HepG2 (cell line): ENCODE measurements at regions not wholly inside any gene's neighbourhood (a gene's known extent, or its start where the extent isn't known, plus 50 kb on each side); places are given as distances from the start of the nearest gene placed in this dataset.

ENCODE experiments used
- ATAC-seq: fragments of 200-7000 bp; cut with Tn5 transposase; 3 replicates; pipeline ENCODE4 v1.9.1; 2020; ENCODE audit warnings: mild to moderate bottlenecking, moderate library complexity
- BruUV-seq: library from RNA; stranded (reverse); fragments of 400-500 nt; replicated peaks from 2 replicates; lab custom pipeline; 2021; lab: Mats Ljungman, UMichigan
- CTCF ChIA-PET: fragments of 300-600 bp; formaldehyde crosslinking; extraction: SDS; loops from one replicate; lab custom pipeline; 2021; ENCODE audit warnings: low total read pairs, inconsistent platforms, low intra/inter-chr PET ratio; lab: Yijun Ruan, JAX
- POLR2A ChIA-PET: fragments of 350-600 bp; sonication (Branson Sonifier 250); formaldehyde crosslinking; loops from one replicate; lab custom pipeline; 2020; ENCODE audit warnings: antibody characterized with exemption, inconsistent platforms; lab: Yijun Ruan, JAX
- DNase-seq: peaks from one replicate; pipeline ENCODE4 v3.0.0-alpha.2; 2015; ENCODE audit warnings: low spot score
- FAIRE-seq: peaks from 3 replicates; lab custom pipeline; 2011; peaks lifted over from hg19 to GRCh38; lab: Jason Lieb, UNC
- H2AFZ ChIP-seq: one replicate; pipeline ENCODE4 v1.6.1; 2011; ENCODE audit warnings: low read length, inconsistent platforms
- H3K27ac ChIP-seq: fragments of 300-600 bp; 3 replicates; pipeline ENCODE4 v1.8.0; 2011; ENCODE audit warnings: mixed run types, mild to moderate bottlenecking, mixed read lengths, low read length, inconsistent platforms; ENCODE audit not compliant: insufficient read depth; ENCODE audit errors: extremely low read length
- H3K27me3 ChIP-seq, 2 experiments: fragments of 200-600 bp in 1 of 2; 2 replicates in 1 of 2; 3 replicates in 1 of 2; pipeline versions ENCODE4 v1.6.0 to v1.8.0; 2011; ENCODE audit warnings: low read length in 2 of 2, mild to moderate bottlenecking in 2 of 2, moderate library complexity in 2 of 2, inconsistent platforms in 1 of 2; ENCODE audit not compliant: insufficient read depth in 2 of 2, control insufficient read depth in 1 of 2
- H3K36me3 ChIP-seq, 2 experiments: fragments of 200-600 bp in 1 of 2; replicated peaks in 1 of 2; 2 replicates in 1 of 2; 3 replicates in 1 of 2; pipeline versions ENCODE4 v1.5.1 to v1.8.0; 2011; ENCODE audit warnings: low read length in 2 of 2, inconsistent platforms in 1 of 2; ENCODE audit not compliant: insufficient read depth in 2 of 2, control insufficient read depth in 1 of 2
- H3K4me1 ChIP-seq: 2 replicates; pipeline ENCODE4 v1.5.1; 2012; ENCODE audit warnings: low read length, inconsistent platforms; ENCODE audit not compliant: insufficient read depth
- H3K4me2 ChIP-seq: 2 replicates; pipeline ENCODE4 v1.6.0; 2011; ENCODE audit warnings: low read depth, low read length, inconsistent platforms
- H3K4me3 ChIP-seq, 3 experiments: fragments of 200-600 bp in 1 of 3; sonication (generic), shearing (Covaris generic) in 1 of 3; replicated peaks in 1 of 3; 2 replicates each; pipeline ENCODE4 v1.5.1; 2011 to 2016; ENCODE audit warnings: low read length in 3 of 3, inconsistent platforms in 2 of 3, low read depth in 2 of 3, mild to moderate bottlenecking in 2 of 3, control low read depth in 1 of 3, mixed read lengths in 1 of 3; ENCODE audit not compliant: insufficient read depth in 1 of 3
- H3K79me2 ChIP-seq: one replicate; pipeline ENCODE4 v1.6.1; 2011; ENCODE audit warnings: low read length, inconsistent platforms; ENCODE audit not compliant: insufficient read depth
- H3K9ac ChIP-seq: 2 replicates; pipeline ENCODE4 v1.6.0; 2011; ENCODE audit warnings: mild to moderate bottlenecking, low read depth, low read length, inconsistent platforms; ENCODE audit not compliant: insufficient read depth
- H3K9me3 ChIP-seq: 2 replicates; pipeline ENCODE4 v1.5.1; 2012; ENCODE audit warnings: mild to moderate bottlenecking, low read length
- H4K20me1 ChIP-seq: 2 replicates; pipeline ENCODE4 v1.6.0; 2011; ENCODE audit warnings: inconsistent platforms, mild to moderate bottlenecking, low read length, moderate library complexity; ENCODE audit not compliant: insufficient read depth
- ARID4A ChIP-seq: sonication (generic); formaldehyde crosslinking; IDR thresholded peaks from 2 replicates; pipeline ENCODE4 v1.5.0; 2020; ENCODE audit warnings: mild to moderate bottlenecking, missing genetic modification reagents, borderline replicate concordance
- EED ChIP-seq: sonication (generic); formaldehyde crosslinking; IDR thresholded peaks from 2 replicates; pipeline ENCODE4 v1.5.0; 2020; ENCODE audit warnings: mild to moderate bottlenecking, missing genetic modification reagents
- KLF6 ChIP-seq: IDR thresholded peaks from 2 replicates; pipeline ENCODE4 v1.8.0; 2016; ENCODE audit warnings: missing biosample characterization, missing genetic modification reagents
- MAFK ChIP-seq, 2 experiments: IDR thresholded peaks in 1 of 2; conservative IDR thresholded peaks in 1 of 2; 2 replicates each; pipeline ENCODE4 v1.6.1; 2011; ENCODE audit warnings: improper control_type of control experiment in 2 of 2, low read length in 2 of 2
- NR2F1 ChIP-seq, 2 experiments: fragments of 450-650 bp in 1 of 2; formaldehyde crosslinking in 1 of 2; IDR thresholded peaks; 2 replicates each; pipeline versions ENCODE4 v1.5.0 to v1.6.1; 2016 to 2020; ENCODE audit warnings: mild to moderate bottlenecking in 1 of 2, missing compliant biosample characterization in 1 of 2, missing genetic modification reagents in 1 of 2, moderate library complexity in 1 of 2
- REL ChIP-seq: sonication (generic); formaldehyde crosslinking; conservative IDR thresholded peaks from 2 replicates; pipeline ENCODE4 v1.8.0; 2022; ENCODE audit warnings: mild to moderate bottlenecking, missing genetic modification reagents, moderate library complexity
- REPIN1 ChIP-seq: sonication (generic); formaldehyde crosslinking; IDR thresholded peaks from 2 replicates; pipeline ENCODE4 v1.8.0; 2022; ENCODE audit warnings: missing genetic modification reagents, low read depth, mild to moderate bottlenecking, borderline replicate concordance
- RFX1 ChIP-seq: fragments of 450-650 bp; IDR thresholded peaks from 2 replicates; pipeline ENCODE4 v1.6.1; 2017
- TFAP4 ChIP-seq: sonication (generic); IDR thresholded peaks from 2 replicates; pipeline ENCODE4 v1.6.1; 2016; ENCODE audit warnings: low read depth, borderline replicate concordance
- ZBTB1 ChIP-seq: sonication (generic); formaldehyde crosslinking; IDR thresholded peaks from 2 replicates; pipeline ENCODE4 v1.4.0; 2020; ENCODE audit warnings: missing genetic modification reagents, borderline replicate concordance
- WGBS: methylation state at CpG from one replicate; pipeline ENCODE4 v1.1.6; 2017; ENCODE audit warnings: low lambda C conversion rate; 5-methylcytosine and 5-hydroxymethylcytosine counted together
- in situ Hi-C: cut with HindIII; loops from 2 replicates; pipeline ENCODE4 v1.10.0; 2017; ENCODE audit warnings: low pct_unique_long_range_greater_than_20kb; ENCODE audit not compliant: extremely low pct_ligation_motif_present
- intact Hi-C: fragments of 100-400 bp; cut with micrococcal nuclease; formaldehyde crosslinking; loops from one replicate; pipeline ENCODE4 v1.10.0; 2022; ENCODE audit not compliant: unreplicated experiment
- TF ChIP-seq, protein P1 (sequence below): sonication (generic); formaldehyde crosslinking; IDR thresholded peaks from 2 replicates; pipeline ENCODE4 v1.4.0; 2020; ENCODE audit warnings: missing genetic modification reagents
- TF ChIP-seq, protein P2 (sequence below): sonication (generic); formaldehyde crosslinking; IDR thresholded peaks from 2 replicates; pipeline ENCODE4 v1.9.0; 2022; ENCODE audit warnings: missing genetic modification reagents, mild to moderate bottlenecking, borderline replicate concordance
- TF ChIP-seq, protein P3 (sequence below): sonication (generic); formaldehyde crosslinking; IDR thresholded peaks from 2 replicates; pipeline ENCODE4 v1.5.0; 2020; ENCODE audit warnings: mild to moderate bottlenecking, low read depth, missing genetic modification reagents, borderline replicate concordance

DNA sequence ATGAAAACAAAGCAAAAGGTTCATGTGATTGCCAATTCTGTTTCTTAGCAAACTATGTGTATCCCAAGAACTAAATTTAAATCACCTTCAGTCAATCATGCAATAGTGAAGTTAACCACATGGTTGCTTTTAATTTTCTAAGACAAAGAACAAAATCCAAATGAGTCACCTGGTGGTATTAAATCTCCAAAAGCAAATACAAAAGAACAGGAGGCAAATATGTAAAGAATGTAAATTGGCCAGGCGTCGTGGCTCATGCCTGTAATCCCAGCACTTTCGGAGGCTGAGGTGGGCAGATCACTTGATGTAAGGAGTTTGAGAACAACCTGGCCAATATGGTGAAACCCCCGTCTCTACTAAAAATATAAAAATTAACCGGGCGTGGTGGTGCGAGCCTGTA lies 54.2 kb upstream of the PIK3R4 start:
- Histone ChIP-seq H3K9ac (no peak overlapping the region), H3K79me2 (no peaks in the 10 kb centered on the region), H3K4me1 (no peaks in the 10 kb centered on the region), H3K9me3 (no peaks in the 10 kb centered on the region), H3K27me3 (no peaks in the 10 kb centered on the region), H4K20me1 (no peaks in the 10 kb centered on the region), H3K4me2 (no peak overlapping the region), H3K36me3 (no peaks in the 10 kb centered on the region), H3K27ac (no peak overlapping the region), H3K4me3 (no peak overlapping the region), H2AFZ (no peak overlapping the region)
- 40% methylated on average over 7 of the region's 7 CpGs for WGBS
- no TSS peak for BruUV-seq
- POLR2A ChIA-PET = no interaction called here
- CTCF ChIA-PET = no interaction called here
- peak; percentile 2 for DNase-seq
- in situ Hi-C loops = no loop called here
- TF ChIP-seq, protein P1, sequence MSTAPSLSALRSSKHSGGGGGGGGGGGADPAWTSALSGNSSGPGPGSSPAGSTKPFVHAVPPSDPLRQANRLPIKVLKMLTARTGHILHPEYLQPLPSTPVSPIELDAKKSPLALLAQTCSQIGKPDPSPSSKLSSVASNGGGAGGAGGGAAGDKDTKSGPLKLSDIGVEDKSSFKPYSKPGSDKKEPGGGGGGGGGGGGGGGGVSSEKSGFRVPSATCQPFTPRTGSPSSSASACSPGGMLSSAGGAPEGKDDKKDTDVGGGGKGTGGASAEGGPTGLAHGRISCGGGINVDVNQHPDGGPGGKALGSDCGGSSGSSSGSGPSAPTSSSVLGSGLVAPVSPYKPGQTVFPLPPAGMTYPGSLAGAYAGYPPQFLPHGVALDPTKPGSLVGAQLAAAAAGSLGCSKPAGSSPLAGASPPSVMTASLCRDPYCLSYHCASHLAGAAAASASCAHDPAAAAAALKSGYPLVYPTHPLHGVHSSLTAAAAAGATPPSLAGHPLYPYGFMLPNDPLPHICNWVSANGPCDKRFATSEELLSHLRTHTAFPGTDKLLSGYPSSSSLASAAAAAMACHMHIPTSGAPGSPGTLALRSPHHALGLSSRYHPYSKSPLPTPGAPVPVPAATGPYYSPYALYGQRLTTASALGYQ (CRISPR knock-in tag) = no peak
- TF ChIP-seq, protein P2, sequence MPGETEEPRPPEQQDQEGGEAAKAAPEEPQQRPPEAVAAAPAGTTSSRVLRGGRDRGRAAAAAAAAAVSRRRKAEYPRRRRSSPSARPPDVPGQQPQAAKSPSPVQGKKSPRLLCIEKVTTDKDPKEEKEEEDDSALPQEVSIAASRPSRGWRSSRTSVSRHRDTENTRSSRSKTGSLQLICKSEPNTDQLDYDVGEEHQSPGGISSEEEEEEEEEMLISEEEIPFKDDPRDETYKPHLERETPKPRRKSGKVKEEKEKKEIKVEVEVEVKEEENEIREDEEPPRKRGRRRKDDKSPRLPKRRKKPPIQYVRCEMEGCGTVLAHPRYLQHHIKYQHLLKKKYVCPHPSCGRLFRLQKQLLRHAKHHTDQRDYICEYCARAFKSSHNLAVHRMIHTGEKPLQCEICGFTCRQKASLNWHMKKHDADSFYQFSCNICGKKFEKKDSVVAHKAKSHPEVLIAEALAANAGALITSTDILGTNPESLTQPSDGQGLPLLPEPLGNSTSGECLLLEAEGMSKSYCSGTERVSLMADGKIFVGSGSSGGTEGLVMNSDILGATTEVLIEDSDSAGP (CRISPR knock-in tag) = no peak
- no peak for TF ChIP-seq TFAP4
- TF ChIP-seq REL (CRISPR knock-in tag) = no peak
- TF ChIP-seq EED (CRISPR knock-in tag) = no peak
- TF ChIP-seq, protein P3, sequence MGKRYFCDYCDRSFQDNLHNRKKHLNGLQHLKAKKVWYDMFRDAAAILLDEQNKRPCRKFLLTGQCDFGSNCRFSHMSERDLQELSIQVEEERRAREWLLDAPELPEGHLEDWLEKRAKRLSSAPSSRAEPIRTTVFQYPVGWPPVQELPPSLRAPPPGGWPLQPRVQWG (CRISPR knock-in tag) = no peak
- TF ChIP-seq MAFK (conservative IDR thresholded peaks at IDR 0.05 in 1 of 2, IDR thresholded peaks at IDR 0.05 in 1 of 2; ENCODE audit: low read length in 2 of 2) = no peak
- TF ChIP-seq RFX1 = no peak
- TF ChIP-seq NR2F1 (CRISPR knock-in tag; IDR thresholded peaks at IDR 0.05) = no peak
- no peak for TF ChIP-seq ARID4A
- no peak for TF ChIP-seq KLF6 (CRISPR knock-in tag)
- TF ChIP-seq ZBTB1 = no peak
- TF ChIP-seq REPIN1 = no peak
- no peak for ATAC-seq
- intact Hi-C loops = no loop called here
- FAIRE-seq = no peak
